Osteoblast (primary cell): ENCODE measurements at regions not wholly inside any gene's neighbourhood (a gene's known extent, or its start where the extent isn't known, plus 50 kb on each side); places are given as distances from the start of the nearest gene placed in this dataset.
A peak's percentile ranks its signal among the peaks of the same experiment; 100 is the strongest.

ENCODE experiments used
- DNase-seq: peaks from one replicate; pipeline ENCODE4 v3.0.0; 2011; ENCODE audit warnings: low spot score, mixed read lengths; ENCODE audit not compliant: insufficient read length; ENCODE audit errors: missing footprints
- H2AFZ ChIP-seq: 2 replicates; pipeline ENCODE4 v1.6.0; 2011; ENCODE audit warnings: mild to moderate bottlenecking, low read length
- H3K27ac ChIP-seq: 2 replicates; pipeline ENCODE4 v1.5.1; 2011; ENCODE audit warnings: mild to moderate bottlenecking, low read depth, low read length, moderate library complexity
- H3K27me3 ChIP-seq: 2 replicates; pipeline ENCODE4 v1.6.0; 2012; ENCODE audit warnings: mild to moderate bottlenecking, control low read depth, inconsistent platforms, low read length, moderate library complexity; ENCODE audit not compliant: insufficient read depth
- H3K36me3 ChIP-seq: 2 replicates; pipeline ENCODE4 v1.5.1; 2011; ENCODE audit warnings: mild to moderate bottlenecking, low read length, control low read depth, moderate library complexity; ENCODE audit not compliant: insufficient read depth
- H3K4me1 ChIP-seq: 2 replicates; pipeline ENCODE4 v1.5.1; 2011; ENCODE audit warnings: mild to moderate bottlenecking, low read length, control low read depth, moderate library complexity; ENCODE audit not compliant: insufficient read depth
- H3K4me2 ChIP-seq: 2 replicates; pipeline ENCODE4 v1.6.0; 2011; ENCODE audit warnings: mild to moderate bottlenecking, low read length; ENCODE audit not compliant: insufficient read depth
- H3K4me3 ChIP-seq: fragments of 200-600 bp; sonication (generic); 3 replicates; pipeline ENCODE4 v1.5.1; 2012; ENCODE audit warnings: mild to moderate bottlenecking, low read length, inconsistent platforms; ENCODE audit not compliant: insufficient read depth
- H3K79me2 ChIP-seq: 2 replicates; pipeline ENCODE4 v1.6.0; 2012; ENCODE audit warnings: mild to moderate bottlenecking, low read length, control low read depth, inconsistent platforms; ENCODE audit not compliant: insufficient read depth
- H3K9me3 ChIP-seq: 2 replicates; pipeline ENCODE4 v1.5.1; 2011; ENCODE audit warnings: low read depth, low read length, control low read depth
- H4K20me1 ChIP-seq: 2 replicates; pipeline ENCODE4 v1.6.0; 2012; ENCODE audit warnings: mild to moderate bottlenecking, low read length, control low read depth; ENCODE audit not compliant: insufficient read depth
- TF ChIP-seq, protein P1 (sequence below): IDR thresholded peaks from 2 replicates; pipeline ENCODE4 v1.5.1; 2011; ENCODE audit warnings: mild to moderate bottlenecking, low read depth, low read length, moderate library complexity; ENCODE audit errors: extremely low read depth

DNA sequence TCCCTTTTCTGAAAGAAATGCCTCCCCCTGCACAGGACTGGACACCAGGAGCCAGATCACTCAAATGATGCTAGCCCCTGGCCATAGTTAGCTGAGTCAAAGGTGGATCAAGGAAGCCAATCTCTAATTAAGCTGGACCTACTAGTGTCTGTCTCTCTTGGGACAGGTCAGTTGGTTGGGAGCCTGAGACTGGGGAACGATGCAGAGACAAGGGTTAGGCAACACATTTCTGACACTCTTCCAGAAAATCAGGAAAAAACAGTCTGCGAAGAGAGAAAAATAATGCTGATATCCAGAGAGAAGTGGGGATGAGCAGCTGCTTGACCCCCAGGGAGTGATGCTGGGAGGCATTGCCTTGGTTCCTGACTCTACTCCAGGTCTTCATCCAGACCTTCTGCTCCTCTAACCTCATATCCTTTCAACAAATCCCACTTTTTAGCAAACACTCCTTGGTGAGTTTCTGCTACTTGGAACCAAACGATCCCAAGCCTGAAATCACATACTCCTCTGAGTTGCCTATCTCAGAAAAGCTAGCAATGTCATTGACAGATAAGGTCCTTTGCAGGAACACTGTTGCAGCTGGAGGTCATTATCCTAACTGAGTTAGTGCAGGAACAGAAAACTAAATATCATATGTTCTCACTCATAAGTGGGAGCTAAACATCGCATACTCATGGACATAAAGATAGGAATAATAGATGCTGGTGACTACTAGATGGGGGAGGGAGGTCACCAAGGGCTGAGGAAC is 369.7 kb downstream of the COG6 start:
- no peak for DNase-seq
- peak overlapping the region; percentile 46 for H3K4me2 ChIP-seq
- TF ChIP-seq, protein P1, sequence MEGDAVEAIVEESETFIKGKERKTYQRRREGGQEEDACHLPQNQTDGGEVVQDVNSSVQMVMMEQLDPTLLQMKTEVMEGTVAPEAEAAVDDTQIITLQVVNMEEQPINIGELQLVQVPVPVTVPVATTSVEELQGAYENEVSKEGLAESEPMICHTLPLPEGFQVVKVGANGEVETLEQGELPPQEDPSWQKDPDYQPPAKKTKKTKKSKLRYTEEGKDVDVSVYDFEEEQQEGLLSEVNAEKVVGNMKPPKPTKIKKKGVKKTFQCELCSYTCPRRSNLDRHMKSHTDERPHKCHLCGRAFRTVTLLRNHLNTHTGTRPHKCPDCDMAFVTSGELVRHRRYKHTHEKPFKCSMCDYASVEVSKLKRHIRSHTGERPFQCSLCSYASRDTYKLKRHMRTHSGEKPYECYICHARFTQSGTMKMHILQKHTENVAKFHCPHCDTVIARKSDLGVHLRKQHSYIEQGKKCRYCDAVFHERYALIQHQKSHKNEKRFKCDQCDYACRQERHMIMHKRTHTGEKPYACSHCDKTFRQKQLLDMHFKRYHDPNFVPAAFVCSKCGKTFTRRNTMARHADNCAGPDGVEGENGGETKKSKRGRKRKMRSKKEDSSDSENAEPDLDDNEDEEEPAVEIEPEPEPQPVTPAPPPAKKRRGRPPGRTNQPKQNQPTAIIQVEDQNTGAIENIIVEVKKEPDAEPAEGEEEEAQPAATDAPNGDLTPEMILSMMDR: no peak

DNA sequence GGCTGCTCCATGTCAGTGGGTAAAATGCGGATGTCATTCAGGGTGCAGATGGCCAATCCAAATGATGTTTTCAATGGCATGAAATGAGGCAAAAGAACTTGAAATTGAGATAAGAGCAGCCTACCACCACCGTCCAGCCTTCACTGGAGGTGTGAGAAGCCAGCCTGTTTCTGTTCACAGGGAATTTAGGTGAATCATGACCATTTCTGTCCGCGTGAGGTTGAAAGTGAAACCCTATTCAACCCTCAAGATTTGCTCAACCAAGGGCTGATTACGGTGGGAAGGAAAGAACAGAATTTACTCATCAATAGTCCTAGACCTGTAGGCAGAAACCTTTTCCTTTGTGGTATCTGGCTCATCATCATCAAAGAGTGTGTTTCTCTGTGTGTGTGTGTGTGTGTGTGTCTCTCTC is 370.7 kb downstream of the COG6 start:
- Histone ChIP-seq H3K79me2 (no peaks in the 10 kb centered on the region), H3K27ac (no peak overlapping the region), H3K4me3 (no peak overlapping the region), H4K20me1 (no peaks in the 10 kb centered on the region), H3K9me3 (no peaks in the 10 kb centered on the region), H3K4me2 (no peak overlapping the region), H3K27me3 (no peaks in the 10 kb centered on the region), H3K36me3 (no peaks in the 10 kb centered on the region), H2AFZ (no peak overlapping the region), H3K4me1 (peaks cover 25% of the 10 kb centered on the region)
- TF ChIP-seq, protein P1: no peak
- DNase-seq: no peak

More for the DNA sequence above, 369.7 kb downstream of the COG6 start:
- no peaks in the 10 kb centered on the region for H3K36me3 ChIP-seq
- no peaks in the 10 kb centered on the region for H3K27me3 ChIP-seq
- H4K20me1 ChIP-seq: no peaks in the 10 kb centered on the region
- H3K4me3 ChIP-seq: no peak overlapping the region
- H3K79me2 ChIP-seq: no peaks in the 10 kb centered on the region
- H3K27ac ChIP-seq: peak overlapping the region; percentile 59
- no peaks in the 10 kb centered on the region for H3K9me3 ChIP-seq
- H3K4me1 ChIP-seq: peaks cover 19% of the 10 kb centered on the region
- no peak overlapping the region for H2AFZ ChIP-seq

DNA sequence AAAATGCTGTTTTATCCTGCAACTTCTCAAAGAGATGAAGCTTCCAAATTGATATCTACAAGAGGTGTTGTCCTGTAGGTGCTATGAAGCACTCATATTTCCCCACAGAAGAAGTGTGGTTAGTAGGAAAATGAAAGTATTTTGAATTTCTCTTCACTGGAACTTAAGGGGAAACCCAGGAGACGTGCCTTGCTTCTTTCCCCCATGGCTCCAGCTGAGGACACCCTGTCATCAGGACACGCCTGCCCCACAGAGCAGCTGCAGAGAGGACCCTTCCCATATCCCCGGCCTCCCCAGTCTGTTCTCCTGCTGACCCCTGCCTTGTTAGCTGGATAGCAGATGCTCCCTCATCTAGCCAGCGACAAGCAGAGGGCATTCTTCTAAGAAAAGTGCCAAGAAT is 371.3 kb downstream of the COG6 start:
- no peak for DNase-seq
- TF ChIP-seq, protein P1: no peak

DNA sequence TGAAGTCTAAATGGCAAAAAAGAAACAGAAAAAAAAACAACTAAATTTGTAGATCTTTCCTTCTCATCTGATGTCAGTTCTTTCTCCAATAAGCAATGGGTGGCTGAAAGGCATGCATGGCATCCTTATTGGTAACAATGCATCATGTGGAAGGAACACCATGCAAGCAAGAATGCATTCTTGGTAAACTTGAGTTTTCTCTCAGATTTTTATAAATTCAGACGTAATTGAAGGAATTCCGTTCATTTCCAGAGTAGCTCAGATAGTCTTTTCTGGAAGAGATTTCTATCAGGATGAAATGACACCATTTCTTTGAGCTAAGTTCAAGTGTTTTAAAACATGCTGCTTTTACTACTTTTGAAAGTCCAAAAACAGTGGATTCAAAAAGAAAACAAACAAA is 373.0 kb downstream of the COG6 start:
- Histone ChIP-seq H3K4me2 (no peak overlapping the region), H3K4me3 (no peak overlapping the region), H3K9me3 (no peaks in the 10 kb centered on the region), H3K36me3 (no peaks in the 10 kb centered on the region), H3K4me1 (peaks cover 28% of the 10 kb centered on the region), H3K79me2 (no peaks in the 10 kb centered on the region), H4K20me1 (no peaks in the 10 kb centered on the region), H3K27ac (no peak overlapping the region), H3K27me3 (no peaks in the 10 kb centered on the region), H2AFZ (no peak overlapping the region)
- DNase-seq: no peak
- TF ChIP-seq, protein P1: no peak

More for the DNA sequence above, 371.3 kb downstream of the COG6 start:
- peaks cover 28% of the 10 kb centered on the region for H3K4me1 ChIP-seq
- no peaks in the 10 kb centered on the region for H3K9me3 ChIP-seq
- H2AFZ ChIP-seq: no peak overlapping the region
- no peaks in the 10 kb centered on the region for H3K36me3 ChIP-seq
- H3K79me2 ChIP-seq: no peaks in the 10 kb centered on the region
- no peak overlapping the region for H3K4me2 ChIP-seq
- H3K27ac ChIP-seq: no peak overlapping the region
- H3K27me3 ChIP-seq: no peaks in the 10 kb centered on the region
- no peaks in the 10 kb centered on the region for H4K20me1 ChIP-seq
- H3K4me3 ChIP-seq: no peak overlapping the region
